WTC11 (cell line): ENCODE measurements at regions not wholly inside any gene's neighbourhood (a gene's known extent, or its start where the extent isn't known, plus 50 kb on each side); places are given as distances from the start of the nearest gene placed in this dataset.

ENCODE experiments used
- ATAC-seq: fragments of 200-7000 bp; cut with Tn5 transposase; 2 replicates; pipeline ENCODE4 v1.10.0; 2021; ENCODE audit warnings: mild to moderate bottlenecking, moderate library complexity
- CTCF ChIA-PET: fragments of 300-600 bp; sonication (Branson Sonifier 250); formaldehyde crosslinking; loops from one replicate; lab custom pipeline; 2021; ENCODE audit warnings: antibody characterized with exemption; lab: Charles Lee
- POLR2A ChIA-PET: fragments of 350-600 bp; sonication (Branson Sonifier 250); formaldehyde crosslinking; loops from one replicate; lab custom pipeline; 2021; ENCODE audit warnings: antibody characterized with exemption; lab: Charles Lee
- DNase-seq: peaks from one replicate; pipeline ENCODE4 v3.0.0; 2021; ENCODE audit warnings: low spot score
- H3K27ac Mint-ChIP-seq: 2 replicates; pipeline ENCODE4 v1.8.0; 2021; ENCODE audit warnings: mixed read lengths
- H3K27me3 Mint-ChIP-seq: 2 replicates; pipeline ENCODE4 v1.8.0; 2021; ENCODE audit warnings: low read depth, mild to moderate bottlenecking, moderate library complexity, mixed read lengths
- H3K36me3 Mint-ChIP-seq: 2 replicates; pipeline ENCODE4 v1.8.0; 2021; ENCODE audit warnings: mixed read lengths
- H3K4me1 Mint-ChIP-seq: 2 replicates; pipeline ENCODE4 v1.8.0; 2022; ENCODE audit warnings: mixed read lengths
- H3K4me3 Mint-ChIP-seq: 2 replicates; pipeline ENCODE4 v1.8.0; 2021; ENCODE audit warnings: mild to moderate bottlenecking, moderate library complexity, mixed read lengths
- H3K9me3 Mint-ChIP-seq: 2 replicates; pipeline ENCODE4 v1.8.0; 2021; ENCODE audit warnings: mixed read lengths
- ETV6 ChIP-seq: sonication (generic); formaldehyde crosslinking; IDR thresholded peaks from 2 replicates; pipeline ENCODE4 v1.8.1; 2022; ENCODE audit warnings: mild to moderate bottlenecking, missing genetic modification reagents
- GRHL2 ChIP-seq: fragments of 250-450 bp; sonication (Bioruptor Pico); IDR thresholded peaks from 2 replicates; pipeline ENCODE4 v1.8.0; 2022; ENCODE audit warnings: mild to moderate bottlenecking, moderate library complexity; ENCODE audit not compliant: insufficient replicate concordance, severe bottlenecking
- NFE2L1 ChIP-seq: sonication (generic); formaldehyde crosslinking; IDR thresholded peaks from 2 replicates; pipeline ENCODE4 v1.8.1; 2023; ENCODE audit warnings: missing genetic modification reagents
- SP1 ChIP-seq: sonication (generic); formaldehyde crosslinking; conservative IDR thresholded peaks from 2 replicates; pipeline ENCODE4 v1.8.1; 2022; ENCODE audit warnings: missing genetic modification reagents
- ZNF121 ChIP-seq: sonication (generic); formaldehyde crosslinking; IDR thresholded peaks from 2 replicates; pipeline ENCODE4 v1.8.0; 2023; ENCODE audit warnings: missing genetic modification reagents
- ZNF317 ChIP-seq: sonication (generic); formaldehyde crosslinking; IDR thresholded peaks from 2 replicates; pipeline ENCODE4 v1.8.1; 2023; ENCODE audit warnings: low read depth, mild to moderate bottlenecking, moderate library complexity, missing genetic modification reagents, borderline replicate concordance
- ZNF396 ChIP-seq: fragments of 250-450 bp; sonication (Bioruptor Pico); IDR thresholded peaks from 2 replicates; pipeline ENCODE4 v1.8.0; 2021; ENCODE audit warnings: mild to moderate bottlenecking, moderate library complexity, borderline replicate concordance
- ZNF671 ChIP-seq: fragments of 250-450 bp; sonication (Bioruptor Pico); IDR thresholded peaks from 2 replicates; pipeline ENCODE4 v1.8.0; 2021; ENCODE audit warnings: mild to moderate bottlenecking
- TF ChIP-seq, protein P1 (sequence below): fragments of 250-450 bp; sonication (Bioruptor Pico); IDR thresholded peaks from 2 replicates; pipeline ENCODE4 v1.9.0; 2021; ENCODE audit warnings: moderate library complexity, mild to moderate bottlenecking, inconsistent platforms, borderline replicate concordance
- TF ChIP-seq, protein P2 (sequence below): sonication (generic); formaldehyde crosslinking; IDR thresholded peaks from 2 replicates; pipeline ENCODE4 v1.8.0; 2022; ENCODE audit warnings: missing genetic modification reagents
- TF ChIP-seq, protein P3 (sequence below): sonication (generic); formaldehyde crosslinking; IDR thresholded peaks from 2 replicates; pipeline ENCODE4 v1.8.1; 2022; ENCODE audit warnings: low read depth, mild to moderate bottlenecking, moderate library complexity, missing genetic modification reagents, borderline replicate concordance
- TF ChIP-seq, protein P4 (sequence below): sonication (generic); formaldehyde crosslinking; conservative IDR thresholded peaks from 2 replicates; pipeline ENCODE4 v1.8.1; 2022; ENCODE audit warnings: mild to moderate bottlenecking, missing genetic modification reagents
- TF ChIP-seq, protein P5 (sequence below): fragments of 250-450 bp; sonication (Bioruptor Pico); IDR thresholded peaks from 2 replicates; pipeline ENCODE4 v1.9.0; 2021; ENCODE audit warnings: mild to moderate bottlenecking
- TF ChIP-seq, protein P6 (sequence below): sonication (generic); formaldehyde crosslinking; IDR thresholded peaks from 2 replicates; pipeline ENCODE4 v1.8.0; 2023; ENCODE audit warnings: missing genetic modification reagents, mild to moderate bottlenecking, borderline replicate concordance

DNA sequence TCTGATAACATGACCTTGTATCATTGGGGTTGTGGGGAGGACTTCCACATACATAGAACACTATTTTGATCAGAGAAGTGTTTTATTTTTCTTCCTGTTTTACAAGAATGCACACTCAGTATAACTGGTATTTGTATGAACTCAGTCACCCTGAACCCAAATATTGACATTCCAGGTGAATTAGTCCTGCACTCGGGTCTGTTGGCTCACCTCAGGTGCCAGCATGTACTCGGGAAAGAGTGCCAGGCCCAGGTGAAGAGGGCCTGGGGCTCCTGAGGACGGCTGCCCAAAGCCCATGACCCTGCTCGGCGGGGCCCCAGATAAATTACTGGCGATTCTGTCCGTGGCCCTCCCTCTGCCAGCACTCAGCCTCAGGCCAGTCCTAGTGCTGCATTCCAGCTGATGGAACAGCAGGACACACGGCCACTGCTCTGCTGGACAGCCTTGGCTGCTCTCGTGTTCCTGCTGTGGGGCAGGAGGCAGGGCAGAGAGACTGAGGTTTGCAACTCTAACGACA is 75.4 kb upstream of the TMPRSS2 start (continued):
- TF ChIP-seq ZNF671 (no peak), GRHL2 (CRISPR knock-in tag) (no peak), ETV6 (CRISPR knock-in tag) (no peak), SP1 (CRISPR knock-in tag) (no peak), ZNF317 (no peak)
- TF ChIP-seq, protein P1, sequence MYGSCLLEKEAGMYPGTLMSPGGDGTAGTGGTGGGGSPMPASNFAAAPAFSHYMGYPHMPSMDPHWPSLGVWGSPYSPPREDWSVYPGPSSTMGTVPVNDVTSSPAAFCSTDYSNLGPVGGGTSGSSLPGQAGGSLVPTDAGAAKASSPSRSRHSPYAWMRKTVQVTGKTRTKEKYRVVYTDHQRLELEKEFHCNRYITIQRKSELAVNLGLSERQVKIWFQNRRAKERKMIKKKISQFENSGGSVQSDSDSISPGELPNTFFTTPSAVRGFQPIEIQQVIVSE, result no peak
- TF ChIP-seq, protein P2, sequence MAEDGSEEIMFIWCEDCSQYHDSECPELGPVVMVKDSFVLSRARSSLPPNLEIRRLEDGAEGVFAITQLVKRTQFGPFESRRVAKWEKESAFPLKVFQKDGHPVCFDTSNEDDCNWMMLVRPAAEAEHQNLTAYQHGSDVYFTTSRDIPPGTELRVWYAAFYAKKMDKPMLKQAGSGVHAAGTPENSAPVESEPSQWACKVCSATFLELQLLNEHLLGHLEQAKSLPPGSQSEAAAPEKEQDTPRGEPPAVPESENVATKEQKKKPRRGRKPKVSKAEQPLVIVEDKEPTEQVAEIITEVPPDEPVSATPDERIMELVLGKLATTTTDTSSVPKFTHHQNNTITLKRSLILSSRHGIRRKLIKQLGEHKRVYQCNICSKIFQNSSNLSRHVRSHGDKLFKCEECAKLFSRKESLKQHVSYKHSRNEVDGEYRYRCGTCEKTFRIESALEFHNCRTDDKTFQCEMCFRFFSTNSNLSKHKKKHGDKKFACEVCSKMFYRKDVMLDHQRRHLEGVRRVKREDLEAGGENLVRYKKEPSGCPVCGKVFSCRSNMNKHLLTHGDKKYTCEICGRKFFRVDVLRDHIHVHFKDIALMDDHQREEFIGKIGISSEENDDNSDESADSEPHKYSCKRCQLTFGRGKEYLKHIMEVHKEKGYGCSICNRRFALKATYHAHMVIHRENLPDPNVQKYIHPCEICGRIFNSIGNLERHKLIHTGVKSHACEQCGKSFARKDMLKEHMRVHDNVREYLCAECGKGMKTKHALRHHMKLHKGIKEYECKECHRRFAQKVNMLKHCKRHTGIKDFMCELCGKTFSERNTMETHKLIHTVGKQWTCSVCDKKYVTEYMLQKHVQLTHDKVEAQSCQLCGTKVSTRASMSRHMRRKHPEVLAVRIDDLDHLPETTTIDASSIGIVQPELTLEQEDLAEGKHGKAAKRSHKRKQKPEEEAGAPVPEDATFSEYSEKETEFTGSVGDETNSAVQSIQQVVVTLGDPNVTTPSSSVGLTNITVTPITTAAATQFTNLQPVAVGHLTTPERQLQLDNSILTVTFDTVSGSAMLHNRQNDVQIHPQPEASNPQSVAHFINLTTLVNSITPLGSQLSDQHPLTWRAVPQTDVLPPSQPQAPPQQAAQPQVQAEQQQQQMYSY (CRISPR knock-in tag), result no peak

DNA sequence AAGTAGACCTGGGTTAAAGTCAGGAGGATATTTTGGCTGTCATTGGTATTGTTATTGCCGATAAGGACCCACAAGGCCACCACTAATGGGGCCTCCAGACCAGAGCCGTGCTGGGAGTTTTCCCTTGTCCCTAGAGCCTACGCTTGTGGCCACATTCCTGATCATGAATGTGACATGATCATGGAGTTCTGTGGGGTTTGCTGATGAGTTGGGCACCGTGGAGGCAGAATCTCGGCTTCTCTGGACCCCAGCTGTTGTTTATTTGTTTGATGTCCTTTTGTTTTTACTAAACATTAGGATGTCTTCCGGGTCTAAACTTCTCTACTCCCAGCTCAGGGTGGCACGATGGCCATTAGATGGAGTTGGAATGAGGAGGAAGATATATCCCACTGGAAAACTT is 74.9 kb upstream of the TMPRSS2 start:
- Mint-ChIP-seq H3K27ac (no peak overlapping the region), H3K36me3 (peaks cover 13% of the 10 kb centered on the region), H3K4me3 (no peak overlapping the region), H3K4me1 (no peaks in the 10 kb centered on the region; the same call in none of the 2 replicates), H3K27me3 (peaks cover 12% of the 10 kb centered on the region), H3K9me3 (peaks cover 32% of the 10 kb centered on the region)
- DNase-seq, result no peak
- ATAC-seq, result no peak
- TF ChIP-seq, protein P3, sequence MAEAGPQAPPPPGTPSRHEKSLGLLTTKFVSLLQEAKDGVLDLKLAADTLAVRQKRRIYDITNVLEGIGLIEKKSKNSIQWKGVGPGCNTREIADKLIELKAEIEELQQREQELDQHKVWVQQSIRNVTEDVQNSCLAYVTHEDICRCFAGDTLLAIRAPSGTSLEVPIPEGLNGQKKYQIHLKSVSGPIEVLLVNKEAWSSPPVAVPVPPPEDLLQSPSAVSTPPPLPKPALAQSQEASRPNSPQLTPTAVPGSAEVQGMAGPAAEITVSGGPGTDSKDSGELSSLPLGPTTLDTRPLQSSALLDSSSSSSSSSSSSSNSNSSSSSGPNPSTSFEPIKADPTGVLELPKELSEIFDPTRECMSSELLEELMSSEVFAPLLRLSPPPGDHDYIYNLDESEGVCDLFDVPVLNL (CRISPR knock-in tag), result no peak
- TF ChIP-seq, protein P4, sequence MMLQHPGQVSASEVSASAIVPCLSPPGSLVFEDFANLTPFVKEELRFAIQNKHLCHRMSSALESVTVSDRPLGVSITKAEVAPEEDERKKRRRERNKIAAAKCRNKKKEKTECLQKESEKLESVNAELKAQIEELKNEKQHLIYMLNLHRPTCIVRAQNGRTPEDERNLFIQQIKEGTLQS (CRISPR knock-in tag), result no peak
- TF ChIP-seq ZNF396 (CRISPR knock-in tag) (no peak), NFE2L1 (CRISPR knock-in tag) (no peak), ZNF121 (CRISPR knock-in tag) (no peak)
- TF ChIP-seq, protein P5, sequence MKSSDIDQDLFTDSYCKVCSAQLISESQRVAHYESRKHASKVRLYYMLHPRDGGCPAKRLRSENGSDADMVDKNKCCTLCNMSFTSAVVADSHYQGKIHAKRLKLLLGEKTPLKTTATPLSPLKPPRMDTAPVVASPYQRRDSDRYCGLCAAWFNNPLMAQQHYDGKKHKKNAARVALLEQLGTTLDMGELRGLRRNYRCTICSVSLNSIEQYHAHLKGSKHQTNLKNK (CRISPR knock-in tag), result no peak
- TF ChIP-seq, protein P6, sequence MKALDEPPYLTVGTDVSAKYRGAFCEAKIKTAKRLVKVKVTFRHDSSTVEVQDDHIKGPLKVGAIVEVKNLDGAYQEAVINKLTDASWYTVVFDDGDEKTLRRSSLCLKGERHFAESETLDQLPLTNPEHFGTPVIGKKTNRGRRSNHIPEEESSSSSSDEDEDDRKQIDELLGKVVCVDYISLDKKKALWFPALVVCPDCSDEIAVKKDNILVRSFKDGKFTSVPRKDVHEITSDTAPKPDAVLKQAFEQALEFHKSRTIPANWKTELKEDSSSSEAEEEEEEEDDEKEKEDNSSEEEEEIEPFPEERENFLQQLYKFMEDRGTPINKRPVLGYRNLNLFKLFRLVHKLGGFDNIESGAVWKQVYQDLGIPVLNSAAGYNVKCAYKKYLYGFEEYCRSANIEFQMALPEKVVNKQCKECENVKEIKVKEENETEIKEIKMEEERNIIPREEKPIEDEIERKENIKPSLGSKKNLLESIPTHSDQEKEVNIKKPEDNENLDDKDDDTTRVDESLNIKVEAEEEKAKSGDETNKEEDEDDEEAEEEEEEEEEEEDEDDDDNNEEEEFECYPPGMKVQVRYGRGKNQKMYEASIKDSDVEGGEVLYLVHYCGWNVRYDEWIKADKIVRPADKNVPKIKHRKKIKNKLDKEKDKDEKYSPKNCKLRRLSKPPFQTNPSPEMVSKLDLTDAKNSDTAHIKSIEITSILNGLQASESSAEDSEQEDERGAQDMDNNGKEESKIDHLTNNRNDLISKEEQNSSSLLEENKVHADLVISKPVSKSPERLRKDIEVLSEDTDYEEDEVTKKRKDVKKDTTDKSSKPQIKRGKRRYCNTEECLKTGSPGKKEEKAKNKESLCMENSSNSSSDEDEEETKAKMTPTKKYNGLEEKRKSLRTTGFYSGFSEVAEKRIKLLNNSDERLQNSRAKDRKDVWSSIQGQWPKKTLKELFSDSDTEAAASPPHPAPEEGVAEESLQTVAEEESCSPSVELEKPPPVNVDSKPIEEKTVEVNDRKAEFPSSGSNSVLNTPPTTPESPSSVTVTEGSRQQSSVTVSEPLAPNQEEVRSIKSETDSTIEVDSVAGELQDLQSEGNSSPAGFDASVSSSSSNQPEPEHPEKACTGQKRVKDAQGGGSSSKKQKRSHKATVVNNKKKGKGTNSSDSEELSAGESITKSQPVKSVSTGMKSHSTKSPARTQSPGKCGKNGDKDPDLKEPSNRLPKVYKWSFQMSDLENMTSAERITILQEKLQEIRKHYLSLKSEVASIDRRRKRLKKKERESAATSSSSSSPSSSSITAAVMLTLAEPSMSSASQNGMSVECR (CRISPR knock-in tag), result no peak
- POLR2A ChIA-PET, result no interaction called here
- CTCF ChIA-PET, result interaction anchor here (4.1 kb wide), 1 partner anchor 30 kb away, joined by 17 read pairs; no protein-coding TSS in a partner anchor
